OCI-LY7 (cell line): ENCODE measurements at regions not wholly inside any gene's neighbourhood (a gene's known extent, or its start where the extent isn't known, plus 50 kb on each side); places are given as distances from the start of the nearest gene placed in this dataset.

Experiments used
- BruUV-seq: library from RNA; stranded (reverse); fragments of 400-500 nt; replicated peaks from 2 replicates; lab custom pipeline; 2021; lab: Mats Ljungman, UMichigan
- CTCF ChIA-PET: fragments of 300-600 bp; sonication (Branson Sonifier 250); formaldehyde crosslinking; loops from one replicate; lab custom pipeline; 2022; ENCODE audit warnings: antibody characterized with exemption; ENCODE audit not compliant: unreplicated experiment; lab: Charles Lee
- POLR2A ChIA-PET: fragments of 300-600 bp; sonication (Branson Sonifier 250); formaldehyde crosslinking; loops from one replicate; lab custom pipeline; 2022; ENCODE audit warnings: antibody characterized with exemption; lab: Charles Lee
- DNase-seq: peaks from one replicate; pipeline ENCODE4 v3.0.0-alpha.2; 2015; ENCODE audit warnings: low spot score
- H2AFZ ChIP-seq: fragments of 200-600 bp; sonication (generic), shearing (Covaris generic); 2 replicates; pipeline ENCODE4 v1.6.1; 2014; ENCODE audit warnings: mild to moderate bottlenecking, antibody characterized with exemption, low read length, moderate library complexity
- H3K27ac ChIP-seq: fragments of 200-600 bp; sonication (generic); 2 replicates; pipeline ENCODE4 v1.5.1; 2014; ENCODE audit warnings: mixed run types, low read depth, mild to moderate bottlenecking, moderate library complexity, low read length, inconsistent platforms; ENCODE audit not compliant: poor library complexity, severe bottlenecking
- H3K36me3 ChIP-seq: fragments of 200-600 bp; sonication (generic); 2 replicates; pipeline ENCODE4 v1.6.1; 2014; ENCODE audit warnings: mild to moderate bottlenecking, antibody characterized with exemption, low read length, moderate library complexity, mixed read lengths; ENCODE audit not compliant: insufficient read depth
- H3K4me1 ChIP-seq: fragments of 200-600 bp; sonication (generic); 2 replicates; pipeline ENCODE4 v1.5.1; 2014; ENCODE audit warnings: mild to moderate bottlenecking, low read length; ENCODE audit not compliant: insufficient read depth, poor library complexity, severe bottlenecking
- H3K4me2 ChIP-seq: fragments of 200-600 bp; sonication (generic); 2 replicates; pipeline ENCODE4 v1.6.1; 2014; ENCODE audit warnings: mild to moderate bottlenecking, low read length
- H3K4me3 ChIP-seq: fragments of 200-600 bp; sonication (generic); 2 replicates; pipeline ENCODE4 v1.5.1; 2014; ENCODE audit warnings: mild to moderate bottlenecking, low read depth, low read length; ENCODE audit not compliant: poor library complexity, severe bottlenecking
- H3K79me2 ChIP-seq: fragments of 200-600 bp; sonication (generic); 2 replicates; pipeline ENCODE4 v1.6.1; 2016; ENCODE audit warnings: low read depth, mild to moderate bottlenecking, low read length, moderate library complexity, mixed read lengths; ENCODE audit not compliant: insufficient read depth
- H3K9me2 ChIP-seq: fragments of 200-600 bp; sonication (generic); 2 replicates; pipeline ENCODE4 v1.6.1; 2016; ENCODE audit warnings: mild to moderate bottlenecking, low read length, mixed read lengths; ENCODE audit not compliant: insufficient read depth
- H3K9me3 ChIP-seq: fragments of 200-600 bp; sonication (generic); 2 replicates; pipeline ENCODE4 v1.6.1; 2014; ENCODE audit warnings: mild to moderate bottlenecking, mixed run types, low read length, mixed read lengths
- H4K20me1 ChIP-seq: fragments of 200-600 bp; sonication (generic); 2 replicates; pipeline ENCODE4 v1.6.1; 2014; ENCODE audit warnings: mild to moderate bottlenecking, antibody characterized with exemption, low read length, moderate library complexity, mixed read lengths; ENCODE audit not compliant: insufficient read depth
- EZH2phosphoT487 ChIP-seq: fragments of 200-600 bp; sonication (generic); IDR thresholded peaks from 2 replicates; pipeline ENCODE4 v1.6.1; 2018; ENCODE audit warnings: low read depth, borderline replicate concordance, mild to moderate bottlenecking, mixed run types, antibody characterized with exemption, low read length, moderate library complexity, mixed read lengths
- intact Hi-C: fragments of 100-400 bp; cut with micrococcal nuclease; formaldehyde crosslinking; loops from one replicate; pipeline ENCODE4 v1.10.0; 2022; ENCODE audit not compliant: unreplicated experiment
- TF ChIP-seq, protein P1 (sequence below): fragments of 200-600 bp; sonication (generic); conservative IDR thresholded peaks from 2 replicates; pipeline ENCODE4 v1.5.1; 2014; ENCODE audit warnings: mild to moderate bottlenecking, antibody characterized with exemption, low read length, moderate library complexity, mixed read lengths

DNA sequence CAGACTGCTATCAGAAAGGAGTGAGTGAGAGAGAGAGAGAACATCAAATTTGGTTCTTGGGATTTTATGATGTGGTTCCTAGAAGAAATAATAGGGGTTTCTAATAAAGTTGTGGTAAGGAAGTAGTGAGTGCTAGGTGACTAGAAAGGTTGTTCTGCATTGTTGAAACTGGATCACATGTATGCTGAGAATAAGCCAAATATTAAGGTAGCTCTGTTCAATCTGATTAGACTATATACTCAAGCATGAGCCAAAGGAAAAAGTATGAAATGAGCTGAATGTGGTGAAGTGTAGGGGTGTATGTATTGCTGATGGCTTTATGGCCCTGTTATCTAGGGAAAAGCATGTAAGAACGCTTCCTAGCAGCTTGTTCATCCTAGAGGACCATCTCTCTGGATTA, 63.0 kb upstream of the IMPG1 start:
- no peak overlapping the region for H3K27ac ChIP-seq
- no peak for DNase-seq
- intact Hi-C loops, result no loop called here
- no peak overlapping the region for H3K4me3 ChIP-seq
- ChIA-PET POLR2A (interaction anchor here (0.5 kb wide), 1 partner anchor 213 kb away, joined by 4 read pairs; no protein-coding TSS in a partner anchor), CTCF (no interaction called here)
- H3K36me3 ChIP-seq, result no peaks in the 10 kb centered on the region
- H3K9me3 ChIP-seq, result no peaks in the 10 kb centered on the region
- TF ChIP-seq EZH2phosphoT487, result no peak
- TF ChIP-seq, protein P1, sequence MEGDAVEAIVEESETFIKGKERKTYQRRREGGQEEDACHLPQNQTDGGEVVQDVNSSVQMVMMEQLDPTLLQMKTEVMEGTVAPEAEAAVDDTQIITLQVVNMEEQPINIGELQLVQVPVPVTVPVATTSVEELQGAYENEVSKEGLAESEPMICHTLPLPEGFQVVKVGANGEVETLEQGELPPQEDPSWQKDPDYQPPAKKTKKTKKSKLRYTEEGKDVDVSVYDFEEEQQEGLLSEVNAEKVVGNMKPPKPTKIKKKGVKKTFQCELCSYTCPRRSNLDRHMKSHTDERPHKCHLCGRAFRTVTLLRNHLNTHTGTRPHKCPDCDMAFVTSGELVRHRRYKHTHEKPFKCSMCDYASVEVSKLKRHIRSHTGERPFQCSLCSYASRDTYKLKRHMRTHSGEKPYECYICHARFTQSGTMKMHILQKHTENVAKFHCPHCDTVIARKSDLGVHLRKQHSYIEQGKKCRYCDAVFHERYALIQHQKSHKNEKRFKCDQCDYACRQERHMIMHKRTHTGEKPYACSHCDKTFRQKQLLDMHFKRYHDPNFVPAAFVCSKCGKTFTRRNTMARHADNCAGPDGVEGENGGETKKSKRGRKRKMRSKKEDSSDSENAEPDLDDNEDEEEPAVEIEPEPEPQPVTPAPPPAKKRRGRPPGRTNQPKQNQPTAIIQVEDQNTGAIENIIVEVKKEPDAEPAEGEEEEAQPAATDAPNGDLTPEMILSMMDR, result no peak
- BruUV-seq, result no TSS peak
- no peaks in the 10 kb centered on the region for H4K20me1 ChIP-seq
- H2AFZ ChIP-seq, result no peak overlapping the region
- no peaks in the 10 kb centered on the region for H3K4me1 ChIP-seq
- no peak overlapping the region for H3K4me2 ChIP-seq
- H3K79me2 ChIP-seq, result no peaks in the 10 kb centered on the region
- no peaks in the 10 kb centered on the region for H3K9me2 ChIP-seq

DNA sequence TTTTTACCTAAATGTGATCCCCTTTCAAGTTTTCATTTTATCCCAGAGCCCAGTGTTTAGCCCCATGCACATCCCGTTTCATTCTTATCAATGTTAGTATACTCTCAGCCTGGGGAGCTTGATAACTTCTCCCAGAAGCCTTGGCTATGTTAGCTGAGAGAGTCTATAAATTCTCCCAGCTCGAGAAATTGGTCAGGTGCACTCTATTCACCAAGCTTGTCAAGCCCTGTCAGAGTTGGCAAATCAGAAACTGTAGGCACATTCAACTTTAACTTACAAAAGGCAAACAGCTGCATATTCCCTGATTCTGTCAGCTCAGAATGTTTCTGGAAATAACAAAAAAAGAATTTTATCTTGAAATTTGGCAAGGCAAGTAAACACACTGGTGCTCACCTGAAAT, 62.2 kb upstream of the IMPG1 start:
- no TSS peak for BruUV-seq
- no peaks in the 10 kb centered on the region for H3K9me2 ChIP-seq
- H3K4me1 ChIP-seq, result no peaks in the 10 kb centered on the region
- H3K9me3 ChIP-seq, result no peaks in the 10 kb centered on the region
- no peak overlapping the region for H3K4me2 ChIP-seq
- no peaks in the 10 kb centered on the region for H3K79me2 ChIP-seq
- no peak overlapping the region for H3K4me3 ChIP-seq
- no peak for TF ChIP-seq EZH2phosphoT487
- TF ChIP-seq, protein P1, result no peak
- ChIA-PET POLR2A (no interaction called here), CTCF (no interaction called here)
- no peaks in the 10 kb centered on the region for H3K36me3 ChIP-seq
- no peaks in the 10 kb centered on the region for H4K20me1 ChIP-seq
- H3K27ac ChIP-seq, result no peak overlapping the region
- no peak for DNase-seq
- no peak overlapping the region for H2AFZ ChIP-seq
- intact Hi-C loops, result no loop called here

DNA sequence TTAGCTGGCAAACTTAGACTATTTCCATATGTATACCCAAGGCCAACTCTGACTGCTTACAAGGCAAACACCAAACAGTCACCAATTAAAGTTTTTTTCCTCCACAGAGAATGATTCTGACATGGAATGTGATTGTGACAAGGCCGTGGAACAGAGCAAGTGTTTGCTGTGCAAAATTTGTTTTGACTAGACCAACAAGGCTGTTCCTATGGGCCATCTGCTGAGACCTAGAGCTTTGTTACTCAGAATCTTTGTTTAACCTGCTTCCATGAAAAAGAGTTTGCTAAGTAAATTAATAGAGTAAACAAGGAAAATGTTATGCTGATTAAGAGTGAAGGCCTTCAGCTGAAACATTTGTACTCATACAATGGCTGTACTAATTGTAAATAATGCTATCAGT, 51.6 kb upstream of the IMPG1 start:
- TF ChIP-seq, protein P1, result no peak
- TF ChIP-seq EZH2phosphoT487, result no peak
- POLR2A ChIA-PET, result interaction anchor here (0.6 kb wide), 1 partner anchor 737 kb away, joined by 4 read pairs; no protein-coding TSS in a partner anchor
- Histone ChIP-seq H3K27ac (no peak overlapping the region), H3K4me3 (no peak overlapping the region), H3K9me2 (no peaks in the 10 kb centered on the region), H3K4me1 (no peaks in the 10 kb centered on the region), H3K9me3 (no peaks in the 10 kb centered on the region), H3K36me3 (no peaks in the 10 kb centered on the region), H3K4me2 (no peak overlapping the region), H3K79me2 (no peaks in the 10 kb centered on the region), H2AFZ (no peak overlapping the region), H4K20me1 (no peaks in the 10 kb centered on the region)
- BruUV-seq, result no TSS peak
- CTCF ChIA-PET, result no interaction called here
- no peak for DNase-seq
- intact Hi-C loops, result no loop called here
